OCI-LY1 (cell line): ENCODE measurements at regions not wholly inside any gene's neighbourhood (a gene's known extent, or its start where the extent isn't known, plus 50 kb on each side); places are given as distances from the start of the nearest gene placed in this dataset.

Experiments used
- H2AFZ ChIP-seq: fragments of 200-600 bp; sonication (generic), shearing (Covaris generic); 2 replicates; pipeline ENCODE4 v1.6.0; 2014; ENCODE audit warnings: antibody characterized with exemption, mild to moderate bottlenecking, low read length
- H3F3A ChIP-seq: fragments of 200-600 bp; sonication (generic), shearing (Covaris generic); 2 replicates; pipeline ENCODE4 v1.6.0; 2014; ENCODE audit warnings: mild to moderate bottlenecking, antibody characterized with exemption, low read length, moderate library complexity; ENCODE audit not compliant: insufficient read depth
- H3K27ac ChIP-seq: fragments of 200-600 bp; sonication (generic); 2 replicates; pipeline ENCODE4 v1.5.1; 2014; ENCODE audit warnings: low read length, mixed run types, mild to moderate bottlenecking, low read depth; ENCODE audit not compliant: poor library complexity, severe bottlenecking
- H3K27me3 ChIP-seq: fragments of 200-600 bp; sonication (generic); 2 replicates; pipeline ENCODE4 v1.6.0; 2014; ENCODE audit warnings: antibody characterized with exemption, mild to moderate bottlenecking, low read length, moderate library complexity; ENCODE audit not compliant: insufficient read depth
- H3K36me3 ChIP-seq: fragments of 200-600 bp; sonication (generic); 2 replicates; pipeline ENCODE4 v1.6.1; 2014; ENCODE audit warnings: mild to moderate bottlenecking, antibody characterized with exemption, low read length, moderate library complexity, mixed read lengths; ENCODE audit not compliant: insufficient read depth
- H3K4me1 ChIP-seq: fragments of 200-600 bp; sonication (generic); 2 replicates; pipeline ENCODE4 v1.5.1; 2014; ENCODE audit warnings: mild to moderate bottlenecking, low read length, moderate library complexity; ENCODE audit not compliant: insufficient read depth, severe bottlenecking
- H3K4me2 ChIP-seq: fragments of 200-600 bp; sonication (generic), shearing (Covaris generic); 2 replicates; pipeline ENCODE4 v1.6.1; 2014; ENCODE audit warnings: low read length
- H3K4me3 ChIP-seq: fragments of 200-600 bp; sonication (generic); 2 replicates; pipeline ENCODE4 v1.5.1; 2014; ENCODE audit warnings: low read length, low read depth, mild to moderate bottlenecking, mixed read lengths; ENCODE audit not compliant: poor library complexity, severe bottlenecking
- H3K79me2 ChIP-seq: fragments of 200-600 bp; shearing (Covaris generic); 2 replicates; pipeline ENCODE4 v1.6.1; 2016; ENCODE audit warnings: mixed run types, low read length, mixed read lengths; ENCODE audit not compliant: insufficient read depth
- H3K9ac ChIP-seq: fragments of 200-600 bp; sonication (generic), shearing (Covaris generic); 2 replicates; pipeline ENCODE4 v1.6.1; 2014; ENCODE audit warnings: mild to moderate bottlenecking, low read length, mixed read lengths
- H3K9me2 ChIP-seq: fragments of 200-600 bp; sonication (generic), shearing (Covaris generic); 2 replicates; pipeline ENCODE4 v1.6.1; 2014; ENCODE audit warnings: low read depth, mild to moderate bottlenecking, low read length, mixed read lengths
- H3K9me3 ChIP-seq: fragments of 200-600 bp; shearing (Covaris generic); 2 replicates; pipeline ENCODE4 v1.6.1; 2014; ENCODE audit warnings: low read length, mixed read lengths
- H4K20me1 ChIP-seq: fragments of 200-600 bp; sonication (generic), shearing (Covaris generic); 2 replicates; pipeline ENCODE4 v1.6.0; 2016; ENCODE audit warnings: mild to moderate bottlenecking, low read length; ENCODE audit not compliant: insufficient read depth
- CTCF ChIP-seq: fragments of 200-600 bp; sonication (generic), shearing (Covaris generic); IDR thresholded peaks from 2 replicates; pipeline ENCODE4 v1.5.1; 2017; ENCODE audit warnings: mild to moderate bottlenecking, antibody characterized with exemption, low read length, moderate library complexity, mixed read lengths
- EZH2 ChIP-seq: fragments of 200-600 bp; sonication (generic), shearing (Covaris generic); IDR thresholded peaks from 2 replicates; pipeline ENCODE4 v1.8.0; 2017; ENCODE audit warnings: borderline replicate concordance, mixed run types, mild to moderate bottlenecking, antibody characterized with exemption, low read length, moderate library complexity, mixed read lengths

GRCh38 chr2:121149384-121149783, 135.6 kb downstream of the TFCP2L1 start:
- H3K4me3 ChIP-seq, result no peak overlapping the region
- H2AFZ ChIP-seq, result no peak overlapping the region
- no peak for TF ChIP-seq EZH2
- TF ChIP-seq CTCF, result no peak
- H3F3A ChIP-seq, result no peaks in the 10 kb centered on the region
- no peaks in the 10 kb centered on the region for H3K36me3 ChIP-seq
- no peaks in the 10 kb centered on the region for H3K4me1 ChIP-seq
- H3K4me2 ChIP-seq, result no peak overlapping the region
- no peaks in the 10 kb centered on the region for H3K79me2 ChIP-seq
- no peaks in the 10 kb centered on the region for H3K9me3 ChIP-seq
- no peak overlapping the region for H3K27ac ChIP-seq
- no peaks in the 10 kb centered on the region for H3K9me2 ChIP-seq
- no peak overlapping the region for H3K9ac ChIP-seq
- no peaks in the 10 kb centered on the region for H3K27me3 ChIP-seq
- no peaks in the 10 kb centered on the region for H4K20me1 ChIP-seq

GRCh38 chr2:121150126-121150525, 134.9 kb downstream of the TFCP2L1 start:
- Histone ChIP-seq H3K4me1 (no peaks in the 10 kb centered on the region), H3K27ac (no peak overlapping the region), H3K9me2 (no peaks in the 10 kb centered on the region), H3K4me2 (no peak overlapping the region), H3K79me2 (no peaks in the 10 kb centered on the region), H3K36me3 (no peaks in the 10 kb centered on the region), H3K9me3 (no peaks in the 10 kb centered on the region), H4K20me1 (no peaks in the 10 kb centered on the region), H3K9ac (no peak overlapping the region), H3K4me3 (no peak overlapping the region), H2AFZ (no peak overlapping the region), H3F3A (no peaks in the 10 kb centered on the region), H3K27me3 (no peaks in the 10 kb centered on the region)
- TF ChIP-seq EZH2 (no peak), CTCF (no peak)

- Histone ChIP-seq H3F3A (no peaks in the 10 kb centered on the region), H3K79me2 (no peaks in the 10 kb centered on the region), H3K9me3 (no peaks in the 10 kb centered on the region), H3K4me1 (no peaks in the 10 kb centered on the region), H2AFZ (no peak overlapping the region), H3K4me3 (no peak overlapping the region), H3K9me2 (no peaks in the 10 kb centered on the region), H3K4me2 (no peak overlapping the region), H3K9ac (no peak overlapping the region), H3K36me3 (no peaks in the 10 kb centered on the region), H3K27me3 (no peaks in the 10 kb centered on the region), H4K20me1 (no peaks in the 10 kb centered on the region), H3K27ac (no peak overlapping the region)
- TF ChIP-seq CTCF, result no peak
- no peak for TF ChIP-seq EZH2
Observed at GRCh38 chr2:121150713-121151112, 134.3 kb downstream of the TFCP2L1 start.
